ENCODE measurements at regions not wholly inside any gene's neighbourhood (a gene's known extent, or its start where the extent isn't known, plus 50 kb on each side); places are given as distances from the start of the nearest gene placed in this dataset.
A peak's percentile ranks its signal among the peaks of the same experiment; 100 is the strongest.

- Mint-ChIP-seq H3K4me1 (ENCODE audit: low read depth, unreplicated experiment) (no peaks in the 10 kb centered on the region), H3K27me3 (ENCODE audit: low read depth, unreplicated experiment) (no peaks in the 10 kb centered on the region), H3K27ac (ENCODE audit: unreplicated experiment) (no peak overlapping the region), H3K4me3 (ENCODE audit: unreplicated experiment) (no peak overlapping the region), H3K36me3 (ENCODE audit: low read depth, unreplicated experiment) (no peaks in the 10 kb centered on the region), H3K9me3 (ENCODE audit: unreplicated experiment) (no peaks in the 10 kb centered on the region)
- no peak overlapping the region for H2AFZ ChIP-seq (ENCODE audit: low read depth, low read length)
- H3K4me3 ChIP-seq (ENCODE audit: insufficient read depth, low read depth, low read length): no peak overlapping the region
- no peak for TF ChIP-seq CTCF (IDR thresholded peaks at IDR 0.05; ENCODE audit: insufficient read depth, low read depth, low read length)
- H4K20me1 ChIP-seq (ENCODE audit: insufficient read depth, low read length): no peaks in the 10 kb centered on the region
- no peaks in the 10 kb centered on the region for H3K79me2 ChIP-seq (ENCODE audit: insufficient read depth, low read length)
- H3K27ac ChIP-seq (ENCODE audit: low read depth, low read length): no peak overlapping the region
- no peaks in the 10 kb centered on the region for H3K36me3 ChIP-seq (ENCODE audit: insufficient read depth, low read length)
- H3K9ac ChIP-seq (ENCODE audit: low read length): no peak overlapping the region
- peak; percentile 41 for DNase-seq (ENCODE audit: low read depth)
- H3K27me3 ChIP-seq (ENCODE audit: insufficient read depth, low read length): no peaks in the 10 kb centered on the region
- no peaks in the 10 kb centered on the region for H3K4me1 ChIP-seq (ENCODE audit: insufficient read depth, low read length)
- H3K4me2 ChIP-seq (ENCODE audit: low read length): no peak overlapping the region
- no peaks in the 10 kb centered on the region for H3K9me3 ChIP-seq (ENCODE audit: insufficient read depth, low read depth, low read length)
- FAIRE-seq: no peak
Observed at GRCh38 chr2:147294825-147295392, 549.9 kb upstream of the ACVR2A start.

DNA sequence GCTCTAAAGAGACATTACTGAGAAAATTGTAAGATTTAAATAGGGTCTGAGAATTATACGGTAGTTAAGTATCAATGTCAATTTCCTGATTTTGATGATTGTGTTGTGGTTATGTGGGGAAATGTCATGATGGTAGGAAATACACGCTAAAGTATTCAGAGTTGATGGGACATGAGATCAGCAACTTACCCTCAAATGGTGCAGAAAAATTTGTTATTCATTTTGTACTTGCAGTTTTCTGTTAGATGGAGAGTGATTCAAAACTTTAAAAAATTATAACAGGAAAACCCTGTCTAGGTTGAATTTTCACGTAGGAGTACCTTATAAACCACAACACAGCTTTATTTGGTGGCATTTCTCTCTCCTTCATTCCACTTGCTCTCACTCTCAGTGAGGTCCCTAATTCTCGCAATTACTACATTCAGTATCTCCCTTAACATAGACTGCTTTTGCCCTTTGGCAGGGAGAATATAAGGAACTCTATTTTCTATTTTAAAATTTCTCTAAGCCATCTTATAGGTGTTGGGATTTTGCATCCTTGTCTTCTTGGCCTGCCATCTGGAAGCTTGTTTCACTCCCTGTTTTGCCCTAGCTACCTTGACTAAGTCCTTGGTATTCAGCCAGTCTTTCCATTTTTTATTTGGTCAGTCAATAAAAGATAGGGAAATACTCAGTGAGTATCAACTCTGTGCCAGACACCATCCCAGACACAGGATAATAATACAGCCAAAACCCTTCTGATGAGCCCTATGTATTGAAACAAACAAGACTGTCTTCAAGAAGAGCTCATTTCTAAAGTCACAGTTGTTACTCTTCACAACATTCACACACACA is 550.6 kb upstream of the ACVR2A start:
- H3K27ac ChIP-seq (ENCODE audit: low read depth, low read length): no peak overlapping the region
- H3K9ac ChIP-seq (ENCODE audit: low read length): no peak overlapping the region
- no peak for TF ChIP-seq EZH2 (IDR thresholded peaks at IDR 0.05; ENCODE audit: insufficient read depth, low read length)
- no peak for TF ChIP-seq CTCF (IDR thresholded peaks at IDR 0.05; ENCODE audit: insufficient read depth, low read depth, low read length)
- no peak overlapping the region for H2AFZ ChIP-seq (ENCODE audit: low read depth, low read length)
- Mint-ChIP-seq H3K27ac (ENCODE audit: unreplicated experiment) (no peak overlapping the region), H3K36me3 (ENCODE audit: low read depth, unreplicated experiment) (no peaks in the 10 kb centered on the region), H3K9me3 (ENCODE audit: unreplicated experiment) (no peaks in the 10 kb centered on the region), H3K4me1 (ENCODE audit: low read depth, unreplicated experiment) (no peaks in the 10 kb centered on the region), H3K27me3 (ENCODE audit: low read depth, unreplicated experiment) (no peaks in the 10 kb centered on the region), H3K4me3 (ENCODE audit: unreplicated experiment) (no peak overlapping the region)
- no peaks in the 10 kb centered on the region for H3K4me1 ChIP-seq (ENCODE audit: insufficient read depth, low read length)
- H3K4me2 ChIP-seq (ENCODE audit: low read length): no peak overlapping the region
- DNase-seq (ENCODE audit: low read depth) (no peak), FAIRE-seq (no peak)
- no peaks in the 10 kb centered on the region for H3K27me3 ChIP-seq (ENCODE audit: insufficient read depth, low read length)
- no peaks in the 10 kb centered on the region for H3K9me3 ChIP-seq (ENCODE audit: insufficient read depth, low read depth, low read length)
- H3K79me2 ChIP-seq (ENCODE audit: insufficient read depth, low read length): no peaks in the 10 kb centered on the region
- no peaks in the 10 kb centered on the region for H4K20me1 ChIP-seq (ENCODE audit: insufficient read depth, low read length)
- H3K36me3 ChIP-seq (ENCODE audit: insufficient read depth, low read length): no peaks in the 10 kb centered on the region
- H3K4me3 ChIP-seq (ENCODE audit: insufficient read depth, low read depth, low read length): no peak overlapping the region

DNA sequence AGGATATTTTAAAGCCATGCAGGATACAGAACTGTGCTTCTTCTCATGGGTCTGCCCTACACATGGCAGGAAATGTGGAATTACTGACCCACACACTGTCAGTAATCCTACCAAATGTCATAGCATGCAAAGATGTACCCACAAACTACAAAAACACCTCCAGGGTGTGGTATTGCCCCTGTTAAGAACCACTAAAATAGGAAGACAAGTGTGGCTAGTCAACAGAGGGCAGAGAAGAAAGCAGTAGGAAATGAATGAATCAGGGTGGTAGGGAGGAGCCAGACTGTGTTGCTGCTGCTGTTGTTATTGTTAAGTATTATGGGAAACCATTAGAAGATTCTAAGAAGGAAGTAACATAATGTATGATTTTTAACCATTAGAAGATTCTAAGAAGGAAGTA is 556.7 kb upstream of the ACVR2A start:
- Mint-ChIP-seq H3K36me3 (ENCODE audit: low read depth, unreplicated experiment) (no peaks in the 10 kb centered on the region), H3K4me1 (ENCODE audit: low read depth, unreplicated experiment) (no peaks in the 10 kb centered on the region), H3K27me3 (ENCODE audit: low read depth, unreplicated experiment) (no peaks in the 10 kb centered on the region), H3K9me3 (ENCODE audit: unreplicated experiment) (no peaks in the 10 kb centered on the region), H3K27ac (ENCODE audit: unreplicated experiment) (no peak overlapping the region), H3K4me3 (ENCODE audit: unreplicated experiment) (no peak overlapping the region)
- Histone ChIP-seq H3K27me3 (ENCODE audit: insufficient read depth, low read length) (no peaks in the 10 kb centered on the region), H3K27ac (ENCODE audit: low read depth, low read length) (no peak overlapping the region), H2AFZ (ENCODE audit: low read depth, low read length) (no peak overlapping the region), H3K79me2 (ENCODE audit: insufficient read depth, low read length) (no peaks in the 10 kb centered on the region), H3K9ac (ENCODE audit: low read length) (no peak overlapping the region), H3K4me2 (ENCODE audit: low read length) (no peak overlapping the region), H3K4me1 (ENCODE audit: insufficient read depth, low read length) (no peaks in the 10 kb centered on the region), H3K9me3 (ENCODE audit: insufficient read depth, low read depth, low read length) (no peaks in the 10 kb centered on the region), H3K36me3 (ENCODE audit: insufficient read depth, low read length) (no peaks in the 10 kb centered on the region), H4K20me1 (ENCODE audit: insufficient read depth, low read length) (no peaks in the 10 kb centered on the region), H3K4me3 (ENCODE audit: insufficient read depth, low read depth, low read length) (no peak overlapping the region)
- no peak for FAIRE-seq
- TF ChIP-seq EZH2 (IDR thresholded peaks at IDR 0.05; ENCODE audit: insufficient read depth, low read length) (no peak), CTCF (IDR thresholded peaks at IDR 0.05; ENCODE audit: insufficient read depth, low read depth, low read length) (no peak)
- DNase-seq (ENCODE audit: low read depth): no peak

Data from astrocyte (in vitro differentiated cells and primary cell).